Keratinocyte (primary cell): ENCODE measurements at regions not wholly inside any gene's neighbourhood (a gene's known extent, or its start where the extent isn't known, plus 50 kb on each side); places are given as distances from the start of the nearest gene placed in this dataset.

ENCODE experiments used
- DNase-seq: peaks from one replicate; pipeline ENCODE4 v3.0.0-alpha.2; 2011; ENCODE audit warnings: low read depth, missing footprints, low spot score
- FAIRE-seq: peaks from 2 replicates; lab custom pipeline; 2011; peaks lifted over from hg19 to GRCh38; lab: Jason Lieb, UNC
- H2AFZ ChIP-seq: 2 replicates; pipeline ENCODE4 v1.6.0; 2012; ENCODE audit warnings: low read length, control low read depth, inconsistent platforms; ENCODE audit not compliant: control insufficient read depth
- H3K27ac ChIP-seq: 2 replicates; pipeline ENCODE4 v1.5.1; 2011; ENCODE audit warnings: low read length; ENCODE audit not compliant: control insufficient read depth, insufficient read depth
- H3K27me3 ChIP-seq: 3 replicates; pipeline ENCODE4 v1.6.0; 2011; ENCODE audit warnings: low read length; ENCODE audit not compliant: control insufficient read depth, insufficient read depth; ENCODE audit errors: extremely low read depth
- H3K36me3 ChIP-seq, 2 experiments: 2 replicates in 1 of 2; 3 replicates in 1 of 2; pipeline ENCODE4 v1.5.1; 2011; ENCODE audit warnings: low read length in 2 of 2, mild to moderate bottlenecking in 1 of 2; ENCODE audit not compliant: control insufficient read depth in 2 of 2, insufficient read depth in 2 of 2; ENCODE audit errors: extremely low read depth in 1 of 2
- H3K4me1 ChIP-seq: 3 replicates; pipeline ENCODE4 v1.5.1; 2011; ENCODE audit warnings: low read length; ENCODE audit not compliant: control insufficient read depth, insufficient read depth; ENCODE audit errors: extremely low read depth
- H3K4me2 ChIP-seq: 3 replicates; pipeline ENCODE4 v1.6.0; 2011; ENCODE audit warnings: low read depth, low read length; ENCODE audit not compliant: control insufficient read depth, insufficient read depth; ENCODE audit errors: extremely low read depth
- H3K4me3 ChIP-seq, 3 experiments: fragments of 200-600 bp in 1 of 3; sonication (generic) in 1 of 3; 2 replicates in 2 of 3; 3 replicates in 1 of 3; pipeline ENCODE4 v1.5.1; 2011 to 2016; ENCODE audit warnings: low read length in 3 of 3, mild to moderate bottlenecking in 3 of 3, control low read depth in 2 of 3, inconsistent platforms in 1 of 3, low read depth in 1 of 3, mixed read lengths in 1 of 3, mixed run types in 1 of 3, moderate library complexity in 1 of 3; ENCODE audit not compliant: control insufficient read depth in 2 of 3, insufficient read depth in 2 of 3; ENCODE audit errors: extremely low read depth in 1 of 3
- H3K79me2 ChIP-seq: 2 replicates; pipeline ENCODE4 v1.6.0; 2012; ENCODE audit warnings: low read length; ENCODE audit not compliant: control insufficient read depth, insufficient read depth
- H3K9ac ChIP-seq: 3 replicates; pipeline ENCODE4 v1.6.0; 2011; ENCODE audit warnings: low read length; ENCODE audit not compliant: control insufficient read depth, insufficient read depth; ENCODE audit errors: extremely low read depth
- H3K9me1 ChIP-seq: 3 replicates; pipeline ENCODE4 v1.6.0; 2011; ENCODE audit warnings: low read length; ENCODE audit not compliant: control insufficient read depth, insufficient read depth; ENCODE audit errors: extremely low read depth
- H3K9me3 ChIP-seq: 2 replicates; pipeline ENCODE4 v1.5.1; 2012; ENCODE audit warnings: low read depth, low read length; ENCODE audit not compliant: control insufficient read depth
- H4K20me1 ChIP-seq: 3 replicates; pipeline ENCODE4 v1.6.0; 2011; ENCODE audit warnings: low read length; ENCODE audit not compliant: control insufficient read depth, insufficient read depth; ENCODE audit errors: extremely low read depth
- CTCF ChIP-seq, 3 experiments: IDR thresholded peaks in 1 of 3; conservative IDR thresholded peaks in 1 of 3; optimal IDR thresholded peaks in 1 of 3; 2 replicates in 2 of 3; 3 replicates in 1 of 3; pipeline versions ENCODE3 to v1.5.1; 2011; ENCODE audit warnings: low read length in 3 of 3, mild to moderate bottlenecking in 3 of 3, moderate library complexity in 2 of 3, control low read depth in 1 of 3, inconsistent platforms in 1 of 3; ENCODE audit not compliant: insufficient read depth in 2 of 3; ENCODE audit errors: extremely low read depth in 1 of 3
- EZH2 ChIP-seq: IDR thresholded peaks from one replicate; pipeline ENCODE4 v1.6.1; 2012; ENCODE audit warnings: inconsistent platforms, mild to moderate bottlenecking, low read length, moderate library complexity
- dilution Hi-C: fragments of 300-500 bp; cut with MboI; formaldehyde crosslinking; loops from one replicate; pipeline ENCODE4 v1.7.0; 2020; ENCODE audit warnings: low sequenced_read_pairs; ENCODE audit not compliant: extremely low pct_ligation_motif_present

DNA sequence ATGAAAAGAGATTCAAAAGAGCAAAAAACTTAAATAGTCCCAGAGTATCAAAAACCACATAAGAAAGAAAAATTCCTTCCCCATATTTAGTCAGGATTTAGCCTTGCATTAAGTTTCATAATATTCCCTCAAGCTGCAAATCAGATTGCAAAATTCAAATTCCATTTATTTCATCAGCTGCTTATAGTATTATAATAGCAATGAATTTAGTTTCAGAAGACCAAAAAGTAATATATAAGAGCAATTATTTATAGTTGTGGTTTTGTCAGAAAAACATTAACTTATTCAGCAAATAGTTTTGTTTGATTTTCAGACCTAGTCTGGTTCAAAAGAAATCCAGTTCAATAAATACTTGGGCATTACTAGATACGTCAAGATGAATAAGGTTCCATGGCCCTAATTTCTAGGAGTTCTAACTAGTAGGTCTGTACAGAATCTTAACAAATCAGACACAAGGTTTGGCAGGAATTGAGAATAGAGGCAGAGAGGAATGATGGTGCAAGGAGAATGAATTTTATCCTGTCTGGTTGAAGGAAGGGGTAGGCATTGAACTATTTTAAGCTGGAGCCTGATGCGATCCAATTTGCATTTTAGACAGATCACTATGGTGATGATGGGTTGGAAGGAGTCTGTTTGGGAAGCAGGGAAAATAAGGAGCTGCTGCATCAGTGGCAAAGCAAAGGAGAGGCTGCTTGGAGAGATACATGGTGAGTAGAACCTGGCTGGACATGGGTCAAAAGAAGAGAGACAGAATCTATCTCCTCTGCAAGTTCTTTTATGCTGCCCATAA is 163.9 kb upstream of the STXBP5 start:
- Histone ChIP-seq H3K27ac (no peak overlapping the region), H3K9ac (no peak overlapping the region), H3K79me2 (no peaks in the 10 kb centered on the region), H3K9me1 (no peaks in the 10 kb centered on the region), H3K36me3 (no peaks in the 10 kb centered on the region), H4K20me1 (no peaks in the 10 kb centered on the region), H3K4me1 (no peaks in the 10 kb centered on the region), H3K27me3 (no peaks in the 10 kb centered on the region), H3K4me2 (no peak overlapping the region), H2AFZ (no peak overlapping the region), H3K4me3 (no peak overlapping the region), H3K9me3 (peaks cover 8% of the 10 kb centered on the region)
- dilution Hi-C loops: no loop called here
- no peak for DNase-seq
- FAIRE-seq: no peak
- no peak for TF ChIP-seq EZH2
- no peak for TF ChIP-seq CTCF (optimal IDR thresholded peaks at IDR 0.05 in 1 of 3, IDR thresholded peaks at IDR 0.05 in 1 of 3, conservative IDR thresholded peaks at IDR 0.05 in 1 of 3; ENCODE audit: extremely low read depth in 1 of 3, insufficient read depth in 2 of 3, low read length in 3 of 3)

DNA sequence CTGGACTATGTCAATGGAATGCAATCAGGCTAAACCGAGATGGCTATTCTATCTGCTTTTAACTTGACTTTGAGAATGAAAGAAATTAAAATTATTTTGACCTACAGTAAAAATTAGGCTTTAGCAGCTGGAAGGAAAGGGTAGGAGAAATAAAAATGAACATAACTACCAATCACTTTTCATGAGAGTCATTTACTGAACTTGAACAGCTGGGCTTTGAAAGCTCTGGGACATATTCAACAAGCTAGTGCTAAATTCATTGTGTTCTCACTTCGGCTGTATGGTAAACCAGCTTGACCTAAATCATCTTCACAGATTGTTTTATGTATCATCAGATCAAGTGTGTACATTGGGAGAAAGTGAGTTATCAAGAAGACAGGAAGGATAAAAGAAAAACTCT is 161.5 kb upstream of the STXBP5 start:
- no peaks in the 10 kb centered on the region for H3K4me1 ChIP-seq
- no peaks in the 10 kb centered on the region for H3K36me3 ChIP-seq
- H3K9me1 ChIP-seq: no peaks in the 10 kb centered on the region
- H2AFZ ChIP-seq: no peak overlapping the region
- H3K4me3 ChIP-seq: no peak overlapping the region
- TF ChIP-seq CTCF (optimal IDR thresholded peaks at IDR 0.05 in 1 of 3, IDR thresholded peaks at IDR 0.05 in 1 of 3, conservative IDR thresholded peaks at IDR 0.05 in 1 of 3; ENCODE audit: extremely low read depth in 1 of 3, insufficient read depth in 2 of 3, low read length in 3 of 3) (no peak), EZH2 (no peak)
- no peaks in the 10 kb centered on the region for H4K20me1 ChIP-seq
- no peak overlapping the region for H3K9ac ChIP-seq
- DNase-seq: no peak
- H3K79me2 ChIP-seq: no peaks in the 10 kb centered on the region
- no peak overlapping the region for H3K4me2 ChIP-seq
- no peak for FAIRE-seq
- H3K27ac ChIP-seq: no peak overlapping the region
- peaks cover 8% of the 10 kb centered on the region for H3K9me3 ChIP-seq
- dilution Hi-C loops: no loop called here
- no peaks in the 10 kb centered on the region for H3K27me3 ChIP-seq
